Type B pancreatic cell (in vitro differentiated cells): ENCODE measurements at regions not wholly inside any gene's neighbourhood (a gene's known extent, or its start where the extent isn't known, plus 50 kb on each side); places are given as distances from the start of the nearest gene placed in this dataset.

Experiments used
- DNase-seq: peaks from one replicate; pipeline ENCODE4 v3.0.0; 2021; ENCODE audit warnings: mixed read lengths; ENCODE audit not compliant: unreplicated experiment; ENCODE audit errors: extremely low spot score
- H3K27ac Mint-ChIP-seq: 2 replicates; pipeline ENCODE4 v1.8.0; 2021; ENCODE audit warnings: mild to moderate bottlenecking, mixed read lengths
- H3K27me3 Mint-ChIP-seq: 2 replicates; pipeline ENCODE4 v1.8.0; 2021; ENCODE audit warnings: mixed read lengths
- H3K36me3 Mint-ChIP-seq: 2 replicates; pipeline ENCODE4 v1.8.0; 2021; ENCODE audit warnings: mixed read lengths
- H3K4me1 Mint-ChIP-seq: one replicate; pipeline ENCODE4 v1.8.0; 2021; ENCODE audit warnings: mixed read lengths; ENCODE audit not compliant: unreplicated experiment
- H3K4me3 Mint-ChIP-seq: 2 replicates; pipeline ENCODE4 v1.8.0; 2021; ENCODE audit warnings: mild to moderate bottlenecking, mixed read lengths
- H3K9me3 Mint-ChIP-seq: 2 replicates; pipeline ENCODE4 v1.8.0; 2021; ENCODE audit warnings: mixed read lengths
- CTCF ChIP-seq: fragments of 200-600 bp; sonication (generic); conservative IDR thresholded peaks from 2 replicates; pipeline ENCODE4 v1.5.0; 2021; ENCODE audit warnings: antibody characterized with exemption, mild to moderate bottlenecking

DNA sequence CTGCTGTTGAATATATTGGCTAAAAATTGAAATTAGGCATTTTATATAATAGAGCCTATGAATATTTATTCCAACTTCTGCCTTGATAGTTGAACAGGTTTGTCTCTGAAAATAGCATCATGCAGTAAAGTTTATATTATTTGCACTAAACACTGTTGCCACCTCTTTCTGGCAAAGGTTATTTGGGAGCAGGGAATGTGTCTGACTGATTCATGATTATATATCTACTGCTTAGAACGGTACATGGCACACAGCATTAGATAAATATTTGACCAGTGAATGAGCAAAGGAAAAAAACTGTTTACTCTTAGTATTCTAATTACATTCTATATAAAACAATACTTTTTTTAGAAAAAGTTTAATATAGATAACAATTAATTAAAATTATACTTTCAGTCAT lies 123.1 kb upstream of the MGAT4C start:
- no peak for TF ChIP-seq CTCF
- Mint-ChIP-seq H3K4me1 (no peaks in the 10 kb centered on the region), H3K4me3 (no peak overlapping the region), H3K27ac (no peak overlapping the region), H3K27me3 (no peaks in the 10 kb centered on the region), H3K36me3 (no peaks in the 10 kb centered on the region), H3K9me3 (peaks cover 6% of the 10 kb centered on the region)
- no peak for DNase-seq

DNA sequence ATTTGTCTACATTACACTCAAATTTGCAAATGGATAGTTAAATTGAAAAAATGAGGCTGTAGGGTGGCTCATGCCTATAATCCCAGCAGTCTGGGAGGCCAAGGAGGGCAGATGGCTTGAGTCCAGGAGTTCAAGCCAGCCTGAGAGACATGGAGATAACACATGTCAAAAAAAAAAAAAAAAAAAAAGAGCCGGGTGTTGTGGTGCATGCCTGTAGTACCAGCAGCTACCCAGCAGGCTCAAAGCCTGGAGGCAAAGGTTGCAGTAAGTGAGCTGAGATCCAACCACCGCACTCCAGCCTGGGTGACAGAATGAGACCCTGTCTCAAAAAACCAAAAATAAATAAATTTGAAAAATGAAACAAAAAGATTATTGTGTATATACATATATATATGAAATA lies 119.9 kb upstream of the MGAT4C start:
- Mint-ChIP-seq H3K4me3 (no peak overlapping the region), H3K9me3 (no peaks in the 10 kb centered on the region), H3K27ac (no peak overlapping the region), H3K4me1 (peaks cover 4% of the 10 kb centered on the region), H3K36me3 (no peaks in the 10 kb centered on the region), H3K27me3 (no peaks in the 10 kb centered on the region)
- DNase-seq = no peak
- peak; percentile 59 for TF ChIP-seq CTCF

DNA sequence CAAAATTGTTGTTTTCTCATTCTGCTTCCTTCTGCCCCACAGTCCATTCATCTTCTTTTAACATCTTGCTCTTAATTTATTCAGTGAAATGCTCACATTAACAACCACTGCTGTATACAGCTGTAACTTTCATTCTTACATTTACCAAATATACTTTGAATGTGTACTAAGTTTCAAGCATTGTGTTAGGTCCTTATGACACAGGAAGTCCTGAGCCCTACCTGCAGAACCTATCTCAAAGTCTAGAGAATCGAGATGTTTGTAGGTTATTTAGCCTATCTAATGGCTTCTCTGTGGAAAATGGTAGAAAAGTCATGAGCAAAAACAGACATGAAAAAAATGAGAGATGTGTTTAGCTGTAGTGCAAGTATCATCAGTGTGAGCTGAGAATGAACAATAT lies 117.6 kb upstream of the MGAT4C start:
- Mint-ChIP-seq H3K9me3 (no peaks in the 10 kb centered on the region), H3K4me3 (no peak overlapping the region), H3K27me3 (no peaks in the 10 kb centered on the region), H3K4me1 (peaks cover 5% of the 10 kb centered on the region), H3K36me3 (no peaks in the 10 kb centered on the region), H3K27ac (no peak overlapping the region)
- no peak for TF ChIP-seq CTCF
- no peak for DNase-seq

GRCh38 chr12:86367137-86367536 lies 110.9 kb upstream of the MGAT4C start:
- no peak overlapping the region for H3K27ac Mint-ChIP-seq
- no peak for DNase-seq
- no peaks in the 10 kb centered on the region for H3K36me3 Mint-ChIP-seq
- H3K4me3 Mint-ChIP-seq = no peak overlapping the region
- no peak for TF ChIP-seq CTCF
- no peaks in the 10 kb centered on the region for H3K27me3 Mint-ChIP-seq
- peaks cover 6% of the 10 kb centered on the region for H3K9me3 Mint-ChIP-seq
- peaks cover 5% of the 10 kb centered on the region for H3K4me1 Mint-ChIP-seq

GRCh38 chr12:86349196-86349595 lies 93.0 kb upstream of the MGAT4C start:
- H3K27ac Mint-ChIP-seq = no peak overlapping the region
- H3K27me3 Mint-ChIP-seq = no peaks in the 10 kb centered on the region
- H3K4me1 Mint-ChIP-seq = peaks cover 5% of the 10 kb centered on the region
- no peak for DNase-seq
- no peaks in the 10 kb centered on the region for H3K9me3 Mint-ChIP-seq
- TF ChIP-seq CTCF = no peak
- H3K4me3 Mint-ChIP-seq = no peak overlapping the region
- no peaks in the 10 kb centered on the region for H3K36me3 Mint-ChIP-seq

GRCh38 chr12:86333955-86334522 lies 77.8 kb upstream of the MGAT4C start:
- DNase-seq = no peak
- no peaks in the 10 kb centered on the region for H3K36me3 Mint-ChIP-seq
- peaks cover 12% of the 10 kb centered on the region for H3K4me1 Mint-ChIP-seq
- no peak for TF ChIP-seq CTCF
- H3K27ac Mint-ChIP-seq = no peak overlapping the region
- no peak overlapping the region for H3K4me3 Mint-ChIP-seq
- H3K27me3 Mint-ChIP-seq = no peaks in the 10 kb centered on the region
- H3K9me3 Mint-ChIP-seq = no peaks in the 10 kb centered on the region
